AG09309 (cell line): ENCODE measurements at regions not wholly inside any gene's neighbourhood (a gene's known extent, or its start where the extent isn't known, plus 50 kb on each side); places are given as distances from the start of the nearest gene placed in this dataset.

Source experiments
- DNase-seq: peaks from one replicate; pipeline ENCODE4 v3.0.0-alpha.2; 2010; ENCODE audit warnings: low read depth
- H3K4me3 ChIP-seq: 2 replicates; pipeline ENCODE4 v1.5.1; 2011; ENCODE audit warnings: mild to moderate bottlenecking, low read depth, low read length, moderate library complexity; ENCODE audit not compliant: control insufficient read depth
- TF ChIP-seq, protein P1 (sequence below): IDR thresholded peaks from 2 replicates; pipeline ENCODE4 v1.5.1; 2011; ENCODE audit warnings: mild to moderate bottlenecking, low read depth, low read length, inconsistent platforms; ENCODE audit not compliant: insufficient read depth, control insufficient read depth; ENCODE audit errors: missing control alignments

GRCh38 chr6:92827104-92827503 is 592.3 kb downstream of the EPHA7 start:
- TF ChIP-seq, protein P1, sequence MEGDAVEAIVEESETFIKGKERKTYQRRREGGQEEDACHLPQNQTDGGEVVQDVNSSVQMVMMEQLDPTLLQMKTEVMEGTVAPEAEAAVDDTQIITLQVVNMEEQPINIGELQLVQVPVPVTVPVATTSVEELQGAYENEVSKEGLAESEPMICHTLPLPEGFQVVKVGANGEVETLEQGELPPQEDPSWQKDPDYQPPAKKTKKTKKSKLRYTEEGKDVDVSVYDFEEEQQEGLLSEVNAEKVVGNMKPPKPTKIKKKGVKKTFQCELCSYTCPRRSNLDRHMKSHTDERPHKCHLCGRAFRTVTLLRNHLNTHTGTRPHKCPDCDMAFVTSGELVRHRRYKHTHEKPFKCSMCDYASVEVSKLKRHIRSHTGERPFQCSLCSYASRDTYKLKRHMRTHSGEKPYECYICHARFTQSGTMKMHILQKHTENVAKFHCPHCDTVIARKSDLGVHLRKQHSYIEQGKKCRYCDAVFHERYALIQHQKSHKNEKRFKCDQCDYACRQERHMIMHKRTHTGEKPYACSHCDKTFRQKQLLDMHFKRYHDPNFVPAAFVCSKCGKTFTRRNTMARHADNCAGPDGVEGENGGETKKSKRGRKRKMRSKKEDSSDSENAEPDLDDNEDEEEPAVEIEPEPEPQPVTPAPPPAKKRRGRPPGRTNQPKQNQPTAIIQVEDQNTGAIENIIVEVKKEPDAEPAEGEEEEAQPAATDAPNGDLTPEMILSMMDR, result no peak
- no peak overlapping the region for H3K4me3 ChIP-seq
- DNase-seq, result no peak

GRCh38 chr6:92826633-92827032 is 592.7 kb downstream of the EPHA7 start:
- no peak overlapping the region for H3K4me3 ChIP-seq
- TF ChIP-seq, protein P1, result no peak
- no peak for DNase-seq

GRCh38 chr6:92822222-92822621 is 597.1 kb downstream of the EPHA7 start:
- TF ChIP-seq, protein P1, result no peak
- DNase-seq, result no peak
- H3K4me3 ChIP-seq, result no peak overlapping the region

DNA sequence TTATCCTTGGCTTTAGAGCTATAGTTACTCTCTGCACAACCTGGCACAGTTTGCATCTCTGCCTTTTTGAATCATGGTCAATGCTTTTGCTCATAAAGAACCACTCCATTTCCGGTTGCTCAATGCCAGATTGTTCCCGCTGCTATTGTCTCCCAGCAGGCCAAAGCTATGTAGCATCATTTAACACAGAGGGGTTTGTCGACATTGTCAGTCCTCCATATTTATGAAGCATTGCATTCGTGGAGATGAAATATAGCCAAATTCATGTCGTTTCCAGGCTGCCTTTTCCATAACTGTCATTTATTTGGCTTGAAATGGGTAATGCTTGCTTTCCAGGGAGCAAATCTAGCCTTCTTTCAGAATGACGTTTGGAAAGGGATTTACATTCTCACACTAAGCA is 598.8 kb downstream of the EPHA7 start:
- TF ChIP-seq, protein P1, result no peak
- no peak for DNase-seq
- H3K4me3 ChIP-seq, result no peak overlapping the region

DNA sequence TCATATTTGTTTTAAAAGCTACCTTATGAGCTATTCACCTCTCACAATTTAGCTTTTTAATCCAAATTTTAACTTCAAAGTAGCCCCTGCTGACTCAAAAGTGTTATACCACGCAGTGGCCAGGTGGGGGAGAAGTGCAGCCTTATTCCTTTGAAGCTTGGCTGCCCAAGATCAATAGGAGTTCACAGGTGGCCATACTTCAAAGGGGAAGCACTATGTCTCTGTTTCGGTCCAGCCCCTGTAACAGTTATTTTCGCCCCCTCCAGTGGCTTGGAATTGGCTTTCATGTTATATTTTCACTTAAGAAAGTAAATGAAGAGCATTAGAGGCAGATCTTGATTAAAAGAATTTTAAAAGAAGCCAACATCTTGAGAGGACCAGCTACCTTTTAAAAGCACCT is 608.4 kb downstream of the EPHA7 start:
- DNase-seq, result no peak
- TF ChIP-seq, protein P1, result peak; percentile 5

DNA sequence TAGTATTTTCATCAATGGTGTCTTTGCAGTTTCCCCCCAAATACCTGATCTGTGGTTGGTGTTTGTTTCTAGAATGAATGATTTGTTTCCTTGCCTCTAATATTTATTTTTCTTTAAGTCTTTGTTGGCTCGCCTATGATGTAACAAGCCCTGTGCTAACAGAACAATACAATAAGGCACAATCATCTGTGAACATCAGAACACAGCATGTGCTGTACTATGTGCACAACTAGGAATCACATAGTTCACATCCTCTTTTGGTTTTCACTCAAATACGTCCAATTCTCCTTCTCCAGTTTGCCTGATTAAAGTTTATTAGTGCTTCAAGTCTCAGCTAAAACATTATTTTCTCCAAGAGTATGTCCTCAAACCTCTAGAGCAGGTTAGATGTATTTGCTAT is 613.1 kb downstream of the EPHA7 start:
- no peak for DNase-seq

More for the DNA sequence above, 608.4 kb downstream of the EPHA7 start:
- no peak overlapping the region for H3K4me3 ChIP-seq

DNA sequence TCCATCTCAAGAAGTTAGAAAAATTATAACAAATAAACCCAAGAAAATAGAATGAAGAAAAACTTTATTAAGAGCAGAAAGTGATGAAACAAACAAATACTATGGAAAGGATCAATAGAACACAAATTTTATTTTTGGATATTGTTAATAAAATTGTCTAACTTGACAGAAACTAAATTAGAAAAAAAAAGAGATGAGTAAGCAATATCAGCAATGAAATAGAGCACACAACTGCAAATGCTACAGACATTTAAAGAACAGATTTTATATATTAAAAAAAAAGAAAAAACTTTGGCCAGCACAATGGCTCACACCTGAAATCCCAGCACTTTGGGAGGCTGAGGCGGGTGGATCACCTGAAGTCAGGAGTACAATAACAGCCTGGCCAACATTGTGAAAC is 628.0 kb downstream of the EPHA7 start:
- no peak for DNase-seq
- H3K4me3 ChIP-seq, result no peak overlapping the region
- TF ChIP-seq, protein P1, result no peak

More for the DNA sequence above, 613.1 kb downstream of the EPHA7 start:
- TF ChIP-seq, protein P1, result no peak
- H3K4me3 ChIP-seq, result no peak overlapping the region
